ENCODE measurements at regions not wholly inside any gene's neighbourhood (a gene's known extent, or its start where the extent isn't known, plus 50 kb on each side); places are given as distances from the start of the nearest gene placed in this dataset.
"Not testable (repeated sequence)": the region's sequence is repeated elsewhere in the genome, so short reads cannot be mapped to it uniquely, and the experiment has no call there.

GRCh38 chr5:57932761-57933160 lies 450.1 kb upstream of the ACTBL2 start:
- no peaks in the 10 kb centered on the region for H3K36me3 ChIP-seq (ENCODE audit: control insufficient read depth in 2 of 2, extremely low read depth in 1 of 2, insufficient read depth in 1 of 2, low read length in 1 of 2)
- H3K27me3 Mint-ChIP-seq = peaks cover 1 to 5% of the 10 kb centered on the region in 2 donors
- ATAC-seq (replicated peaks in 1 of 4) = no peak
- H3K36me3 Mint-ChIP-seq = no peaks in the 10 kb centered on the region
- no peaks in the 10 kb centered on the region for H3K27me3 ChIP-seq (replicated peaks in 1 of 2; ENCODE audit: control insufficient read depth in 2 of 2, extremely low read depth in 1 of 2, insufficient read depth in 2 of 2, low read length in 1 of 2)
- H3K27ac Mint-ChIP-seq = no peak overlapping the region
- H3K27ac ChIP-seq (ENCODE audit: low read length) = no peak overlapping the region
- no peaks in the 10 kb centered on the region for H3K4me1 ChIP-seq (ENCODE audit: control insufficient read depth in 1 of 2, extremely low read depth in 1 of 2, insufficient read depth in 2 of 2, low read length in 2 of 2)
- CTCF ChIA-PET = no interaction called here
- H3K4me1 Mint-ChIP-seq = no peaks in the 10 kb centered on the region
- H3K4me3 ChIP-seq (ENCODE audit: control insufficient read depth in 1 of 2, extremely low read depth in 1 of 2, low read length in 1 of 2) = no peak overlapping the region
- H3K9me3 Mint-ChIP-seq = no peaks in the 10 kb centered on the region
- H3K4me3 Mint-ChIP-seq = no peak overlapping the region
- no peak for DNase-seq
- POLR2A ChIA-PET = no interaction called here
- no CpG with 5 or more reads among the region's 3 CpGs for WGBS (ENCODE audit: insufficient coverage)
- no peaks in the 10 kb centered on the region for H3K9me3 ChIP-seq

GRCh38 chr5:57931807-57932206 lies 449.2 kb upstream of the ACTBL2 start:
- no peak overlapping the region for H3K4me3 Mint-ChIP-seq
- no peaks in the 10 kb centered on the region for H3K27me3 ChIP-seq (replicated peaks in 1 of 2; ENCODE audit: control insufficient read depth in 2 of 2, extremely low read depth in 1 of 2, insufficient read depth in 2 of 2, low read length in 1 of 2)
- no CpG with 5 or more reads among the region's 1 CpG for WGBS (ENCODE audit: insufficient coverage)
- ATAC-seq (replicated peaks in 1 of 4) = no peak
- no peak overlapping the region for H3K27ac Mint-ChIP-seq
- H3K4me1 ChIP-seq (ENCODE audit: control insufficient read depth in 1 of 2, extremely low read depth in 1 of 2, insufficient read depth in 2 of 2, low read length in 2 of 2) = no peaks in the 10 kb centered on the region
- no peak for DNase-seq
- no peaks in the 10 kb centered on the region for H3K4me1 Mint-ChIP-seq
- H3K36me3 Mint-ChIP-seq = no peaks in the 10 kb centered on the region
- no peaks in the 10 kb centered on the region for H3K36me3 ChIP-seq (ENCODE audit: control insufficient read depth in 2 of 2, extremely low read depth in 1 of 2, insufficient read depth in 1 of 2, low read length in 1 of 2)
- H3K9me3 ChIP-seq = no peaks in the 10 kb centered on the region
- POLR2A ChIA-PET = interaction anchor here in 1 of 2 donors (1.4 kb wide), 1 partner anchor 27 kb away, joined by 3 read pairs; no protein-coding TSS in a partner anchor
- H3K9me3 Mint-ChIP-seq = peaks cover 0 to 2% (median 0%) of the 10 kb centered on the region in 3 donors
- no peak overlapping the region for H3K4me3 ChIP-seq (ENCODE audit: control insufficient read depth in 1 of 2, extremely low read depth in 1 of 2, low read length in 1 of 2)
- peaks cover 1 to 5% of the 10 kb centered on the region in 2 donors for H3K27me3 Mint-ChIP-seq
- no peak overlapping the region for H3K27ac ChIP-seq (ENCODE audit: low read length)
- CTCF ChIA-PET = no interaction called here

- Mint-ChIP-seq H3K9me3 (peaks cover 0 to 2% (median 0%) of the 10 kb centered on the region in 3 donors), H3K4me3 (no peak overlapping the region), H3K4me1 (no peaks in the 10 kb centered on the region), H3K27ac (no peak overlapping the region), H3K27me3 (peaks cover 1 to 5% of the 10 kb centered on the region in 2 donors), H3K36me3 (no peaks in the 10 kb centered on the region)
- no peaks in the 10 kb centered on the region for H3K4me1 ChIP-seq (ENCODE audit: control insufficient read depth in 1 of 2, extremely low read depth in 1 of 2, insufficient read depth in 2 of 2, low read length in 2 of 2)
- H3K27ac ChIP-seq (ENCODE audit: low read length) = no peak overlapping the region
- POLR2A ChIA-PET = interaction anchor here in 1 of 2 donors (1.4 kb wide), 1 partner anchor 26 kb away, joined by 3 read pairs; no protein-coding TSS in a partner anchor
- H3K36me3 ChIP-seq (ENCODE audit: control insufficient read depth in 2 of 2, extremely low read depth in 1 of 2, insufficient read depth in 1 of 2, low read length in 1 of 2) = no peaks in the 10 kb centered on the region
- ATAC-seq (replicated peaks in 1 of 4) = no peak
- DNase-seq = no peak
- no peak overlapping the region for H3K4me3 ChIP-seq (ENCODE audit: control insufficient read depth in 1 of 2, extremely low read depth in 1 of 2, low read length in 1 of 2)
- CTCF ChIA-PET = no interaction called here
- H3K9me3 ChIP-seq = no peaks in the 10 kb centered on the region
- H3K27me3 ChIP-seq (replicated peaks in 1 of 2; ENCODE audit: control insufficient read depth in 2 of 2, extremely low read depth in 1 of 2, insufficient read depth in 2 of 2, low read length in 1 of 2) = no peaks in the 10 kb centered on the region
Observed at GRCh38 chr5:57931352-57931751, 448.7 kb upstream of the ACTBL2 start.

GRCh38 chr5:57929271-57929670 lies 446.7 kb upstream of the ACTBL2 start:
- Histone ChIP-seq H3K4me3 (ENCODE audit: control insufficient read depth in 1 of 2, extremely low read depth in 1 of 2, low read length in 1 of 2) (no peak overlapping the region), H3K4me1 (ENCODE audit: control insufficient read depth in 1 of 2, extremely low read depth in 1 of 2, insufficient read depth in 2 of 2, low read length in 2 of 2) (no peaks in the 10 kb centered on the region), H3K27me3 (replicated peaks in 1 of 2; ENCODE audit: control insufficient read depth in 2 of 2, extremely low read depth in 1 of 2, insufficient read depth in 2 of 2, low read length in 1 of 2) (no peaks in the 10 kb centered on the region), H3K36me3 (ENCODE audit: control insufficient read depth in 2 of 2, extremely low read depth in 1 of 2, insufficient read depth in 1 of 2, low read length in 1 of 2) (no peaks in the 10 kb centered on the region), H3K9me3 (no peaks in the 10 kb centered on the region), H3K27ac (ENCODE audit: low read length) (no peak overlapping the region)
- Mint-ChIP-seq H3K4me1 (no peaks in the 10 kb centered on the region), H3K9me3 (peaks cover 0 to 14% (median 4%) of the 10 kb centered on the region in 3 donors), H3K27ac (no peak overlapping the region), H3K36me3 (no peaks in the 10 kb centered on the region), H3K27me3 (peaks cover under 1 to 1% of the 10 kb centered on the region in 2 donors), H3K4me3 (no peak overlapping the region)
- DNase-seq (no peak), ATAC-seq (replicated peaks in 1 of 4) (no peak)
- 100% methylated on average over 1 of the region's 5 CpGs for WGBS (ENCODE audit: insufficient coverage)
- ChIA-PET POLR2A (no interaction called here), CTCF (no interaction called here)

GRCh38 chr5:57923094-57923493 lies 440.5 kb upstream of the ACTBL2 start:
- H3K4me1 ChIP-seq (ENCODE audit: control insufficient read depth in 1 of 2, extremely low read depth in 1 of 2, insufficient read depth in 2 of 2, low read length in 2 of 2); H3K36me3 Mint-ChIP-seq; H3K4me1 Mint-ChIP-seq; H3K9me3 ChIP-seq; POLR2A ChIA-PET; H3K4me3 ChIP-seq (ENCODE audit: control insufficient read depth in 1 of 2, extremely low read depth in 1 of 2, low read length in 1 of 2); ATAC-seq (replicated peaks in 1 of 4); CTCF ChIA-PET; H3K36me3 ChIP-seq (ENCODE audit: control insufficient read depth in 2 of 2, extremely low read depth in 1 of 2, insufficient read depth in 1 of 2, low read length in 1 of 2); H3K27ac Mint-ChIP-seq; DNase-seq; H3K27ac ChIP-seq (ENCODE audit: low read length); H3K4me3 Mint-ChIP-seq; H3K27me3 ChIP-seq (replicated peaks in 1 of 2; ENCODE audit: control insufficient read depth in 2 of 2, extremely low read depth in 1 of 2, insufficient read depth in 2 of 2, low read length in 1 of 2): not testable (repeated sequence)
- peaks cover 0 to 14% (median 4%) of the 10 kb centered on the region in 3 donors for H3K9me3 Mint-ChIP-seq
- WGBS (ENCODE audit: insufficient coverage) = 64% methylated on average over 4 of the region's 6 CpGs
- peaks cover 2 to 10% of the 10 kb centered on the region in 2 donors for H3K27me3 Mint-ChIP-seq

GRCh38 chr5:57917004-57917403 lies 434.4 kb upstream of the ACTBL2 start:
- Histone ChIP-seq H3K36me3 (ENCODE audit: control insufficient read depth in 2 of 2, extremely low read depth in 1 of 2, insufficient read depth in 1 of 2, low read length in 1 of 2) (no peaks in the 10 kb centered on the region), H3K27ac (ENCODE audit: low read length) (no peak overlapping the region), H3K4me3 (ENCODE audit: control insufficient read depth in 1 of 2, extremely low read depth in 1 of 2, low read length in 1 of 2) (no peak overlapping the region), H3K27me3 (replicated peaks in 1 of 2; ENCODE audit: control insufficient read depth in 2 of 2, extremely low read depth in 1 of 2, insufficient read depth in 2 of 2, low read length in 1 of 2) (no peaks in the 10 kb centered on the region), H3K9me3 (no peaks in the 10 kb centered on the region), H3K4me1 (ENCODE audit: control insufficient read depth in 1 of 2, extremely low read depth in 1 of 2, insufficient read depth in 2 of 2, low read length in 2 of 2) (no peaks in the 10 kb centered on the region)
- no peaks in the 10 kb centered on the region for H3K36me3 Mint-ChIP-seq
- WGBS (ENCODE audit: insufficient coverage) = no CpG with 5 or more reads among the region's 2 CpGs
- no peaks in the 10 kb centered on the region for H3K9me3 Mint-ChIP-seq
- POLR2A ChIA-PET = no interaction called here
- H3K27ac Mint-ChIP-seq = no peak overlapping the region
- CTCF ChIA-PET = no interaction called here
- ATAC-seq (replicated peaks in 1 of 4) (no peak), DNase-seq (no peak)
- H3K4me1 Mint-ChIP-seq = no peaks in the 10 kb centered on the region
- H3K27me3 Mint-ChIP-seq = peaks cover 2 to 5% of the 10 kb centered on the region in 2 donors
- no peak overlapping the region for H3K4me3 Mint-ChIP-seq

- ATAC-seq (replicated peaks in 1 of 4) = no peak
- Histone ChIP-seq H3K27ac (ENCODE audit: low read length) (no peak overlapping the region), H3K4me3 (ENCODE audit: control insufficient read depth in 1 of 2, extremely low read depth in 1 of 2, low read length in 1 of 2) (no peak overlapping the region), H3K9me3 (no peaks in the 10 kb centered on the region), H3K27me3 (replicated peaks in 1 of 2; ENCODE audit: control insufficient read depth in 2 of 2, extremely low read depth in 1 of 2, insufficient read depth in 2 of 2, low read length in 1 of 2) (no peaks in the 10 kb centered on the region), H3K36me3 (ENCODE audit: control insufficient read depth in 2 of 2, extremely low read depth in 1 of 2, insufficient read depth in 1 of 2, low read length in 1 of 2) (no peaks in the 10 kb centered on the region), H3K4me1 (ENCODE audit: control insufficient read depth in 1 of 2, extremely low read depth in 1 of 2, insufficient read depth in 2 of 2, low read length in 2 of 2) (no peaks in the 10 kb centered on the region)
- Mint-ChIP-seq H3K4me3 (no peak overlapping the region), H3K27ac (no peak overlapping the region), H3K27me3 (peaks cover 2 to 4% of the 10 kb centered on the region in 2 donors), H3K9me3 (no peaks in the 10 kb centered on the region), H3K4me1 (no peaks in the 10 kb centered on the region), H3K36me3 (no peaks in the 10 kb centered on the region)
- no CpG with 5 or more reads among the region's 3 CpGs for WGBS (ENCODE audit: insufficient coverage)
- ChIA-PET POLR2A (no interaction called here), CTCF (no interaction called here)
- DNase-seq = no peak
Observed at GRCh38 chr5:57915536-57915935, 432.9 kb upstream of the ACTBL2 start.
